Fibroblast of lung (primary cell): ENCODE measurements at regions not wholly inside any gene's neighbourhood (a gene's known extent, or its start where the extent isn't known, plus 50 kb on each side); places are given as distances from the start of the nearest gene placed in this dataset.

Experiments used
- DNase-seq, 2 donors: peaks; one replicate each; pipeline versions ENCODE4 v3.0.0 to v3.0.0-alpha.2; 2010; ENCODE audit warnings: low read depth in 2 of 2
- H2AFZ ChIP-seq: 2 replicates; pipeline ENCODE4 v1.5.1; 2012; ENCODE audit warnings: low read length, control low read depth, inconsistent platforms
- H3K27ac ChIP-seq: 2 replicates; pipeline ENCODE4 v1.5.1; 2011; ENCODE audit warnings: low read length, control low read depth; ENCODE audit not compliant: insufficient read depth
- H3K27me3 ChIP-seq: 2 replicates; pipeline ENCODE4 v1.5.1; 2011; ENCODE audit warnings: mild to moderate bottlenecking, low read length; ENCODE audit not compliant: control insufficient read depth, insufficient read depth
- H3K36me3 ChIP-seq: 2 replicates; pipeline ENCODE4 v1.5.1; 2011; ENCODE audit warnings: low read length; ENCODE audit not compliant: control insufficient read depth, insufficient read depth
- H3K4me1 ChIP-seq: 2 replicates; pipeline ENCODE4 v1.5.1; 2011; ENCODE audit warnings: low read length; ENCODE audit not compliant: control insufficient read depth, insufficient read depth; ENCODE audit errors: extremely low read depth
- H3K4me2 ChIP-seq: 2 replicates; pipeline ENCODE4 v1.5.1; 2011; ENCODE audit warnings: low read length, control low read depth; ENCODE audit not compliant: insufficient read depth; ENCODE audit errors: extremely low read depth
- H3K4me3 ChIP-seq, 4 experiments: fragments of 200-600 bp in 1 of 4; sonication (generic) in 1 of 4; replicated peaks in 1 of 4; 2 replicates each; pipeline ENCODE4 v1.5.1; 2011 to 2016; ENCODE audit warnings: low read length in 4 of 4, low read depth in 3 of 4, mild to moderate bottlenecking in 3 of 4, control low read depth in 2 of 4, inconsistent platforms in 1 of 4, mixed read lengths in 1 of 4; ENCODE audit not compliant: insufficient read depth in 1 of 4; ENCODE audit errors: control extremely low read depth in 1 of 4
- H3K79me2 ChIP-seq: 2 replicates; pipeline ENCODE4 v1.5.1; 2012; ENCODE audit warnings: mild to moderate bottlenecking, low read length, inconsistent platforms; ENCODE audit not compliant: control insufficient read depth, insufficient read depth
- H3K9ac ChIP-seq: 2 replicates; pipeline ENCODE4 v1.5.1; 2011; ENCODE audit warnings: mild to moderate bottlenecking, low read length, control low read depth; ENCODE audit not compliant: insufficient read depth
- H3K9me3 ChIP-seq: 2 replicates; pipeline ENCODE4 v1.5.1; 2012; ENCODE audit warnings: low read depth, low read length; ENCODE audit not compliant: control insufficient read depth, insufficient read depth
- H4K20me1 ChIP-seq: 2 replicates; pipeline ENCODE4 v1.5.1; 2011; ENCODE audit warnings: low read length; ENCODE audit not compliant: control insufficient read depth, insufficient read depth; ENCODE audit errors: extremely low read depth
- EZH2 ChIP-seq: IDR thresholded peaks from 2 replicates; pipeline ENCODE4 v1.5.1; 2012; ENCODE audit warnings: low read length, control low read depth, mild to moderate bottlenecking; ENCODE audit errors: missing control alignments
- TF ChIP-seq, protein P1 (sequence below), 2 donors: IDR thresholded peaks in 1 of 2; conservative IDR thresholded peaks in 1 of 2; 1 replicate in 1 of 2; 2 replicates in 1 of 2; pipeline ENCODE4 v1.5.1; 2011 to 2012; ENCODE audit warnings: low read length in 2 of 2, control low read depth in 1 of 2, inconsistent platforms in 1 of 2, low read depth in 1 of 2, mild to moderate bottlenecking in 1 of 2

- no peaks in the 10 kb centered on the region for H3K4me1 ChIP-seq
- no peaks in the 10 kb centered on the region for H3K36me3 ChIP-seq
- peaks cover 6% of the 10 kb centered on the region for H3K27me3 ChIP-seq
- no peaks in the 10 kb centered on the region for H3K9me3 ChIP-seq
- no peak overlapping the region for H2AFZ ChIP-seq
- no peak for DNase-seq
- no peaks in the 10 kb centered on the region for H4K20me1 ChIP-seq
- no peak for TF ChIP-seq EZH2
- TF ChIP-seq, protein P1, sequence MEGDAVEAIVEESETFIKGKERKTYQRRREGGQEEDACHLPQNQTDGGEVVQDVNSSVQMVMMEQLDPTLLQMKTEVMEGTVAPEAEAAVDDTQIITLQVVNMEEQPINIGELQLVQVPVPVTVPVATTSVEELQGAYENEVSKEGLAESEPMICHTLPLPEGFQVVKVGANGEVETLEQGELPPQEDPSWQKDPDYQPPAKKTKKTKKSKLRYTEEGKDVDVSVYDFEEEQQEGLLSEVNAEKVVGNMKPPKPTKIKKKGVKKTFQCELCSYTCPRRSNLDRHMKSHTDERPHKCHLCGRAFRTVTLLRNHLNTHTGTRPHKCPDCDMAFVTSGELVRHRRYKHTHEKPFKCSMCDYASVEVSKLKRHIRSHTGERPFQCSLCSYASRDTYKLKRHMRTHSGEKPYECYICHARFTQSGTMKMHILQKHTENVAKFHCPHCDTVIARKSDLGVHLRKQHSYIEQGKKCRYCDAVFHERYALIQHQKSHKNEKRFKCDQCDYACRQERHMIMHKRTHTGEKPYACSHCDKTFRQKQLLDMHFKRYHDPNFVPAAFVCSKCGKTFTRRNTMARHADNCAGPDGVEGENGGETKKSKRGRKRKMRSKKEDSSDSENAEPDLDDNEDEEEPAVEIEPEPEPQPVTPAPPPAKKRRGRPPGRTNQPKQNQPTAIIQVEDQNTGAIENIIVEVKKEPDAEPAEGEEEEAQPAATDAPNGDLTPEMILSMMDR (conservative IDR thresholded peaks at IDR 0.05 in 1 of 2, IDR thresholded peaks at IDR 0.05 in 1 of 2; ENCODE audit: low read depth in 1 of 2, low read length in 2 of 2): no peak
- no peak overlapping the region for H3K4me3 ChIP-seq
- no peaks in the 10 kb centered on the region for H3K79me2 ChIP-seq
- H3K9ac ChIP-seq: no peak overlapping the region
- H3K4me2 ChIP-seq: no peak overlapping the region
- no peak overlapping the region for H3K27ac ChIP-seq
Measured at GRCh38 chr17:79218825-79219200, 144.2 kb downstream of the ENGASE start.

- Histone ChIP-seq H2AFZ (no peak overlapping the region), H3K4me2 (no peak overlapping the region), H3K27ac (no peak overlapping the region), H3K4me1 (no peaks in the 10 kb centered on the region), H3K36me3 (no peaks in the 10 kb centered on the region), H3K9ac (no peak overlapping the region), H3K27me3 (peaks cover 6% of the 10 kb centered on the region), H3K79me2 (no peaks in the 10 kb centered on the region), H4K20me1 (no peaks in the 10 kb centered on the region), H3K9me3 (no peaks in the 10 kb centered on the region), H3K4me3 (no peak overlapping the region)
- TF ChIP-seq, protein P1 (conservative IDR thresholded peaks at IDR 0.05 in 1 of 2, IDR thresholded peaks at IDR 0.05 in 1 of 2; ENCODE audit: low read depth in 1 of 2, low read length in 2 of 2): no peak
- no peak for TF ChIP-seq EZH2
- no peak for DNase-seq
Measured at GRCh38 chr17:79218175-79218824, 143.7 kb downstream of the ENGASE start.

GRCh38 chr17:79217473-79218135, 143.0 kb downstream of the ENGASE start:
- no peak for TF ChIP-seq EZH2
- TF ChIP-seq, protein P1 (conservative IDR thresholded peaks at IDR 0.05 in 1 of 2, IDR thresholded peaks at IDR 0.05 in 1 of 2; ENCODE audit: low read depth in 1 of 2, low read length in 2 of 2): no peak
- H3K4me1 ChIP-seq: no peaks in the 10 kb centered on the region
- H3K79me2 ChIP-seq: no peaks in the 10 kb centered on the region
- H3K27me3 ChIP-seq: peaks cover 6% of the 10 kb centered on the region
- H4K20me1 ChIP-seq: no peaks in the 10 kb centered on the region
- H3K4me3 ChIP-seq: no peak overlapping the region
- no peak for DNase-seq
- no peak overlapping the region for H2AFZ ChIP-seq
- H3K36me3 ChIP-seq: no peaks in the 10 kb centered on the region
- no peak overlapping the region for H3K9ac ChIP-seq
- no peak overlapping the region for H3K4me2 ChIP-seq
- H3K9me3 ChIP-seq: no peaks in the 10 kb centered on the region
- no peak overlapping the region for H3K27ac ChIP-seq
